22Rv1 (cell line): ENCODE measurements at regions not wholly inside any gene's neighbourhood (a gene's known extent, or its start where the extent isn't known, plus 50 kb on each side); places are given as distances from the start of the nearest gene placed in this dataset.

Source experiments
- CTCF ChIP-seq: fragments of 450-650 bp; IDR thresholded peaks from 2 replicates; pipeline ENCODE4 v1.5.1; 2017; ENCODE audit warnings: mild to moderate bottlenecking
- ZFX ChIP-seq: fragments of 450-650 bp; IDR thresholded peaks from 2 replicates; pipeline ENCODE4 v1.6.1; 2017; ENCODE audit warnings: antibody characterized with exemption, borderline replicate concordance

GRCh38 chr2:19664646-19665045, 237.1 kb downstream of the TTC32 start:
- no peak for TF ChIP-seq CTCF
- TF ChIP-seq ZFX = no peak
